ENCODE measurements at regions not wholly inside any gene's neighbourhood (a gene's known extent, or its start where the extent isn't known, plus 50 kb on each side); places are given as distances from the start of the nearest gene placed in this dataset.

DNA sequence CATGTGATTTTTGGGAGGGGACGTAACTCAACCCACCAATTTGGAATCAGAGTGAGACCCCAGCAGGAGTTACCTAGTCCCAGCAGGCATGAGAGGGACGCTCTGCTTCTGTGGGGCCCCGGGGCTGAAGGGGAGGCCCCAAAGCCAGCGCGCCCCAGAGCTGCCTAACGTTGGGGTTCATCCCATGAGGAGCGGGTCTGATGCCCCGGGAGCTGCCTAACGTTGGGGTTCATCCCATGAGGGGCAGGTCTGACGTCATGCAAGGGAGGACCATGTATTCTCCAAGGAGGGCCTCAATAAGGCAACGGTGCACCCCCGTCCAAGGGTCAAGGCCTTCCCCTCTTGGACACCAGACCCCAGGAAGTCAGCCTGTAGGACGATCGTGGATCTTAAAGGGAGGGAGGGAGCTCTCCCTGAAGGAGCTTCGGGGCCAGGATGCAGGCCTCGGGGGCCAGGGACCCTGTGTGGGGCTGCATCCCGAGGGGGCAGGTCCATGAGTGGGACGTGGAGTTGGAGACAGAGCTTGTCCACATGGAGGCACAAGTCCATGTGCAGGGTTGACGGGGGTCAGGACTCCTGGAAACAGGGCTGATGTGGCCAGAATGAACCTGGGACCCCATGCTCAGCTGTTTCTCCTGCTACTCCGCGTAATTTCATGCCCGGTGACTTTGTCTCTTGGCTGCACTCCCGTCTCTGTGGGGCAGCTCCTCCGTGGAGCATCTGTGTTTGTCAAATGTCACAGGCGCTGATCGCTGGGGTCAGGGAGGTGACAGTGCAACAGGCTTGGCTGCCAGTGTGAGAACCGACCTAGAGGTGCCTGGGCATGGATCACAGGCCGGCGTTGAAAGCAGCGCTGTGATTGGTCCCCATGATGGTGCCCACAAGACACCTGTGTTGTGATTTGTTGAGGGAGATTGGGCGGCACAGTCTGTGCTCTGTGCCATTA lies 1029.1 kb downstream of the BRD1 start:
- H3K27ac ChIP-seq (ENCODE audit: low read length in 2 of 2): no peak overlapping the region
- DNase-seq (no peak), ATAC-seq (ENCODE audit: low read depth) (no peak)
- H3K4me1 Mint-ChIP-seq: no peaks in the 10 kb centered on the region
- H3K27ac Mint-ChIP-seq: no peak overlapping the region
- H3K4me3 Mint-ChIP-seq: no peak overlapping the region
- intact Hi-C loops (cut with micrococcal nuclease): no loop called here
- H4K20me1 ChIP-seq (ENCODE audit: control insufficient read depth, insufficient read depth, low read length, poor library complexity, severe bottlenecking): no peaks in the 10 kb centered on the region
- ChIA-PET POLR2A (no interaction called here), CTCF (no interaction called here)
- no peaks in the 10 kb centered on the region for H3K79me2 ChIP-seq (ENCODE audit: control insufficient read depth, insufficient read depth, low read length)
- no peaks in the 10 kb centered on the region for H3K27me3 ChIP-seq (replicated peaks in 1 of 4; ENCODE audit: control extremely low read depth in 1 of 4, control insufficient read depth in 3 of 4, insufficient read depth in 4 of 4, low read length in 3 of 4)
- no peaks in the 10 kb centered on the region for H3K36me3 ChIP-seq (replicated peaks in 1 of 2; ENCODE audit: control extremely low read depth in 1 of 2, control insufficient read depth in 1 of 2, extremely low read depth in 1 of 2, insufficient read depth in 2 of 2, low read length in 1 of 2)
- H3K27me3 Mint-ChIP-seq: no peaks in the 10 kb centered on the region
- TF ChIP-seq, protein P1, sequence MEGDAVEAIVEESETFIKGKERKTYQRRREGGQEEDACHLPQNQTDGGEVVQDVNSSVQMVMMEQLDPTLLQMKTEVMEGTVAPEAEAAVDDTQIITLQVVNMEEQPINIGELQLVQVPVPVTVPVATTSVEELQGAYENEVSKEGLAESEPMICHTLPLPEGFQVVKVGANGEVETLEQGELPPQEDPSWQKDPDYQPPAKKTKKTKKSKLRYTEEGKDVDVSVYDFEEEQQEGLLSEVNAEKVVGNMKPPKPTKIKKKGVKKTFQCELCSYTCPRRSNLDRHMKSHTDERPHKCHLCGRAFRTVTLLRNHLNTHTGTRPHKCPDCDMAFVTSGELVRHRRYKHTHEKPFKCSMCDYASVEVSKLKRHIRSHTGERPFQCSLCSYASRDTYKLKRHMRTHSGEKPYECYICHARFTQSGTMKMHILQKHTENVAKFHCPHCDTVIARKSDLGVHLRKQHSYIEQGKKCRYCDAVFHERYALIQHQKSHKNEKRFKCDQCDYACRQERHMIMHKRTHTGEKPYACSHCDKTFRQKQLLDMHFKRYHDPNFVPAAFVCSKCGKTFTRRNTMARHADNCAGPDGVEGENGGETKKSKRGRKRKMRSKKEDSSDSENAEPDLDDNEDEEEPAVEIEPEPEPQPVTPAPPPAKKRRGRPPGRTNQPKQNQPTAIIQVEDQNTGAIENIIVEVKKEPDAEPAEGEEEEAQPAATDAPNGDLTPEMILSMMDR (IDR thresholded peaks at IDR 0.05): no peak
- no peak for TF ChIP-seq EZH2 (IDR thresholded peaks at IDR 0.05; ENCODE audit: borderline replicate concordance, insufficient read depth, low read depth, low read length, poor library complexity, severe bottlenecking)
- H3K9me3 Mint-ChIP-seq (ENCODE audit: insufficient read depth): peaks cover 2% of the 10 kb centered on the region
- H3K4me2 ChIP-seq (replicated peaks; ENCODE audit: low read depth, low read length, poor library complexity, severe bottlenecking): no peak overlapping the region
- 88% methylated on average over 31 of the region's 31 CpGs for WGBS (ENCODE audit: insufficient coverage)
- no peak overlapping the region for H2AFZ ChIP-seq (ENCODE audit: insufficient read depth, low read depth, low read length, poor library complexity, severe bottlenecking)
- H3K9me3 ChIP-seq (ENCODE audit: control extremely low read depth in 1 of 3, control insufficient read depth in 2 of 3, insufficient read depth in 1 of 3, low read length in 2 of 3): peaks cover 0 to 12% (median 0%) of the 10 kb centered on the region in 3 donors
- H3K4me1 ChIP-seq (ENCODE audit: control insufficient read depth in 2 of 2, insufficient read depth in 2 of 2, low read length in 2 of 2): no peaks in the 10 kb centered on the region
- no peak overlapping the region for H3K9ac ChIP-seq (ENCODE audit: low read length)
- no peak overlapping the region for H3K4me3 ChIP-seq (ENCODE audit: control extremely low read depth in 1 of 5, extremely low read depth in 1 of 5, insufficient read depth in 1 of 5, low read depth in 2 of 5, low read length in 4 of 5)

DNA sequence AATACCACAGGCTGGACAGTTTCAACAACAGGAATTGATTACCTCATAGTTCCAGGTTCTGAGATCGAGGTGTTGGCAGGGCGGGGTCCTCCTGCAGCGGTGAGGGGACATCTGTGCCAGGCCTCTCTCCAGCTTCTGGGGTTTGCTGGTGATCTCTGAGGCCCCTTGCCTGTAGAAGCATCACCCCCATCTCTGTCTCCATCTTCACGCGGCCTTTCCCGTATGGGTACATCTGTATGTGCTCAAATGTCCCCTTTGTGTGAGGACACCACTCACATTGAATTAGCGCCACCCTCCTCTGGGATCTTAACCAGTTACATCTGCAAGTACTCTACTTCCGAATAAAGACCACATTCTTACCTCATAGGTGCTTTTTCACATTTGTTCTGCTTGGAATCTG lies 1029.9 kb downstream of the BRD1 start:
- ChIA-PET POLR2A (no interaction called here), CTCF (no interaction called here)
- Mint-ChIP-seq H3K27ac (no peak overlapping the region), H3K27me3 (no peaks in the 10 kb centered on the region), H3K4me1 (no peaks in the 10 kb centered on the region), H3K4me3 (no peak overlapping the region), H3K9me3 (ENCODE audit: insufficient read depth) (peaks cover 2% of the 10 kb centered on the region)
- H2AFZ ChIP-seq (ENCODE audit: insufficient read depth, low read depth, low read length, poor library complexity, severe bottlenecking): no peak overlapping the region
- intact Hi-C loops (cut with micrococcal nuclease): no loop called here
- H3K9me3 ChIP-seq (ENCODE audit: control extremely low read depth in 1 of 3, control insufficient read depth in 2 of 3, insufficient read depth in 1 of 3, low read length in 2 of 3): peaks cover 0 to 12% (median 0%) of the 10 kb centered on the region in 3 donors
- no peak overlapping the region for H3K9ac ChIP-seq (ENCODE audit: low read length)
- no peaks in the 10 kb centered on the region for H3K4me1 ChIP-seq (ENCODE audit: control insufficient read depth in 2 of 2, insufficient read depth in 2 of 2, low read length in 2 of 2)
- no peak overlapping the region for H3K4me2 ChIP-seq (replicated peaks; ENCODE audit: low read depth, low read length, poor library complexity, severe bottlenecking)
- H3K36me3 ChIP-seq (replicated peaks in 1 of 2; ENCODE audit: control extremely low read depth in 1 of 2, control insufficient read depth in 1 of 2, extremely low read depth in 1 of 2, insufficient read depth in 2 of 2, low read length in 1 of 2): no peaks in the 10 kb centered on the region
- ATAC-seq (ENCODE audit: low read depth) (no peak), DNase-seq (no peak)
- TF ChIP-seq, protein P1 (IDR thresholded peaks at IDR 0.05): no peak
- TF ChIP-seq EZH2 (IDR thresholded peaks at IDR 0.05; ENCODE audit: borderline replicate concordance, insufficient read depth, low read depth, low read length, poor library complexity, severe bottlenecking): no peak
- H4K20me1 ChIP-seq (ENCODE audit: control insufficient read depth, insufficient read depth, low read length, poor library complexity, severe bottlenecking): no peaks in the 10 kb centered on the region
- no peak overlapping the region for H3K27ac ChIP-seq (ENCODE audit: low read length in 2 of 2)
- no peak overlapping the region for H3K4me3 ChIP-seq (ENCODE audit: control extremely low read depth in 1 of 5, extremely low read depth in 1 of 5, insufficient read depth in 1 of 5, low read depth in 2 of 5, low read length in 4 of 5)
- no peaks in the 10 kb centered on the region for H3K79me2 ChIP-seq (ENCODE audit: control insufficient read depth, insufficient read depth, low read length)
- no peaks in the 10 kb centered on the region for H3K27me3 ChIP-seq (replicated peaks in 1 of 4; ENCODE audit: control extremely low read depth in 1 of 4, control insufficient read depth in 3 of 4, insufficient read depth in 4 of 4, low read length in 3 of 4)
- 90% methylated on average over 8 of the region's 8 CpGs for WGBS (ENCODE audit: insufficient coverage)
